HepG2 (cell line): ENCODE measurements at regions not wholly inside any gene's neighbourhood (a gene's known extent, or its start where the extent isn't known, plus 50 kb on each side); places are given as distances from the start of the nearest gene placed in this dataset.

ENCODE experiments used
- CBX5 ChIP-seq: sonication (generic); formaldehyde crosslinking; IDR thresholded peaks from 2 replicates; pipeline ENCODE4 v1.4.0; 2020; ENCODE audit warnings: missing genetic modification reagents, borderline replicate concordance
- ESRRA ChIP-seq: sonication (generic); formaldehyde crosslinking; IDR thresholded peaks from 2 replicates; pipeline ENCODE4 v1.5.1; 2020; ENCODE audit warnings: mild to moderate bottlenecking, low read depth, missing genetic modification reagents
- EZH2 ChIP-seq: conservative IDR thresholded peaks from 2 replicates; pipeline ENCODE4 v1.6.1; 2012; ENCODE audit warnings: mild to moderate bottlenecking, low read depth, low read length, moderate library complexity
- FOXA3 ChIP-seq: IDR thresholded peaks from 2 replicates; pipeline ENCODE4 v1.6.1; 2016; ENCODE audit warnings: missing genetic modification reagents, missing compliant biosample characterization
- FOXK1 ChIP-seq: sonication (generic); formaldehyde crosslinking; IDR thresholded peaks from 2 replicates; pipeline ENCODE4 v1.4.0; 2020; ENCODE audit warnings: low read depth, missing genetic modification reagents, borderline replicate concordance
- FOXP1 ChIP-seq, 2 experiments: fragments of 450-650 bp in 1 of 2; IDR thresholded peaks; 2 replicates each; pipeline ENCODE4 v1.6.1; 2017 to 2018; ENCODE audit warnings: antibody characterized with exemption in 1 of 2
- GATAD2A ChIP-seq: IDR thresholded peaks from 2 replicates; pipeline ENCODE4 v1.6.1; 2016
- HNF4A ChIP-seq: sonication (generic); formaldehyde crosslinking; IDR thresholded peaks from 2 replicates; pipeline ENCODE4 v1.4.0; 2020; ENCODE audit warnings: missing genetic modification reagents
- HOMEZ ChIP-seq: IDR thresholded peaks from 2 replicates; pipeline ENCODE4 v1.6.1; 2016; ENCODE audit warnings: low read depth
- IRF2 ChIP-seq: IDR thresholded peaks from 2 replicates; pipeline ENCODE4 v1.6.1; 2018; ENCODE audit warnings: missing genetic modification reagents, missing compliant biosample characterization
- NCOA1 ChIP-seq: sonication (generic); formaldehyde crosslinking; IDR thresholded peaks from 2 replicates; pipeline ENCODE4 v1.9.0; 2021; ENCODE audit warnings: missing genetic modification reagents
- RAD51 ChIP-seq: fragments of 450-650 bp; IDR thresholded peaks from 2 replicates; pipeline ENCODE4 v1.6.1; 2016; ENCODE audit warnings: borderline replicate concordance
- SNAI1 ChIP-seq: sonication (generic); formaldehyde crosslinking; IDR thresholded peaks from 2 replicates; pipeline ENCODE4 v1.5.0; 2020; ENCODE audit warnings: mild to moderate bottlenecking, missing genetic modification reagents, borderline replicate concordance
- SP1 ChIP-seq, 2 experiments: fragments of 450-650 bp in 1 of 2; sonication (generic) in 1 of 2; formaldehyde crosslinking in 1 of 2; IDR thresholded peaks; 2 replicates each; pipeline versions ENCODE4 v1.4.0 to v1.6.1; 2016 to 2020; ENCODE audit warnings: missing genetic modification reagents in 1 of 2
- SRSF9 ChIP-seq: fragments of 200-400 bp; formaldehyde crosslinking; IDR thresholded peaks from 2 replicates; pipeline ENCODE4 v1.6.1; 2018; ENCODE audit warnings: borderline replicate concordance, mild to moderate bottlenecking, low read depth, low read length; ENCODE audit not compliant: insufficient read depth, poor library complexity, severe bottlenecking
- U2AF2 ChIP-seq: fragments of 200-400 bp; formaldehyde crosslinking; IDR thresholded peaks from 2 replicates; pipeline ENCODE4 v1.6.1; 2017; ENCODE audit warnings: low read depth, mild to moderate bottlenecking, low read length
- YEATS4 ChIP-seq: sonication (generic); formaldehyde crosslinking; IDR thresholded peaks from 2 replicates; pipeline ENCODE4 v1.4.0; 2020; ENCODE audit warnings: missing genetic modification reagents, borderline replicate concordance
- ZFP82 ChIP-seq: sonication (generic); formaldehyde crosslinking; IDR thresholded peaks from 2 replicates; pipeline ENCODE4 v1.5.1; 2020; ENCODE audit warnings: mild to moderate bottlenecking, missing genetic modification reagents, borderline replicate concordance
- ZMAT3 ChIP-seq: sonication (generic); formaldehyde crosslinking; conservative IDR thresholded peaks from 2 replicates; pipeline ENCODE4 v1.7.0; 2021; ENCODE audit warnings: missing genetic modification reagents
- ZNF124 ChIP-seq: sonication (generic); formaldehyde crosslinking; IDR thresholded peaks from 2 replicates; pipeline ENCODE4 v1.4.0; 2020; ENCODE audit warnings: missing genetic modification reagents
- ZNF180 ChIP-seq: sonication (generic); formaldehyde crosslinking; IDR thresholded peaks from 2 replicates; pipeline ENCODE4 v1.4.0; 2020; ENCODE audit warnings: low read depth, missing genetic modification reagents, borderline replicate concordance
- ZNF263 ChIP-seq: sonication (generic); formaldehyde crosslinking; IDR thresholded peaks from 2 replicates; pipeline ENCODE4 v1.4.0; 2020; ENCODE audit warnings: missing genetic modification reagents
- ZNF354B ChIP-seq: sonication (generic); formaldehyde crosslinking; IDR thresholded peaks from 2 replicates; pipeline ENCODE4 v1.8.0; 2022; ENCODE audit warnings: mild to moderate bottlenecking, missing genetic modification reagents
- ZNF616 ChIP-seq: sonication (generic); formaldehyde crosslinking; IDR thresholded peaks from 2 replicates; pipeline ENCODE4 v1.5.0; 2020; ENCODE audit warnings: low read depth, mild to moderate bottlenecking, missing genetic modification reagents
- TF ChIP-seq, protein P1 (sequence below): fragments of 450-650 bp; IDR thresholded peaks from 2 replicates; pipeline ENCODE4 v1.6.1; 2017
- TF ChIP-seq, protein P2 (sequence below): sonication (generic); formaldehyde crosslinking; IDR thresholded peaks from 2 replicates; pipeline ENCODE4 v1.5.0; 2020; ENCODE audit warnings: missing genetic modification reagents, mild to moderate bottlenecking, borderline replicate concordance
- TF ChIP-seq, protein P3 (sequence below): IDR thresholded peaks from 2 replicates; pipeline ENCODE4 v1.6.1; 2016; ENCODE audit warnings: missing genetic modification reagents, missing compliant biosample characterization
- TF ChIP-seq, protein P4 (sequence below): sonication (generic); formaldehyde crosslinking; IDR thresholded peaks from 2 replicates; pipeline ENCODE4 v1.5.0; 2020; ENCODE audit warnings: missing genetic modification reagents

DNA sequence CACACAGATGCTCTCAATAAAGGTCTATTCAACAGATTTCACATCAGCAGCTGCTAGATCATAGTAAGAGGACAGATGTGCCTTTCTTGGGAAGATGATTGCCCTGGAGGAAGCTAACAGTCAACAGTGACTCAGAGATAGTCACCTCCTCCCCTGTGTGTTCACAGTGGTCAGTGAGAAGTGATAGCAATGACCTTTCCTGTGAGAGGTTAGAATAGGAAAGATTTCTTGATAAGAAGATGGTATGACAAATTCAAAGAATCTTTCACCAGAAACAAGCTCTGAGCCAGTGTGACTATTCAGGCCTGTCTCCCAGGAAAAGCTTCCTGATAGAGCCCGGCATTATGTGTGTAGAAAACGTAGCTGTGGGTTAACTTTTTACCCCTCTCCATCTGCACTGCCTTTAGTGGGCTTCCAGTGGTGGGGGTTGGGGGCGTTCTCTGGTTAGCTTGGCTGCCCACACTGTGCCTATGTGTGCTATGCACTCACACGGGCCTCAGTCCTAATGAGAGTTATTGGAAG lies 66.4 kb upstream of the ARHGAP5 start (continued):
- TF ChIP-seq FOXP1 (IDR thresholded peaks at IDR 0.05) (no peak), FOXP1 (CRISPR knock-in tag; IDR thresholded peaks at IDR 0.05) (peak; percentile 53), IRF2 (CRISPR knock-in tag) (peak; percentile 43; the same call in 1 of the 2 replicates), ZFP82 (CRISPR knock-in tag) (no peak), ZNF616 (CRISPR knock-in tag) (no peak), NCOA1 (no peak), SRSF9 (no peak), FOXK1 (no peak), GATAD2A (CRISPR knock-in tag) (peak; percentile 64), SP1 (IDR thresholded peaks at IDR 0.05) (no peak), SP1 (CRISPR knock-in tag; IDR thresholded peaks at IDR 0.05) (no peak), HNF4A (CRISPR knock-in tag) (no peak), ZMAT3 (no peak), ZNF180 (CRISPR knock-in tag) (no peak), HOMEZ (CRISPR knock-in tag) (peak; percentile 32; the same call in 1 of the 2 replicates), ZNF354B (no peak), SNAI1 (no peak), U2AF2 (no peak), ESRRA (CRISPR knock-in tag) (no peak), EZH2 (no peak), CBX5 (CRISPR knock-in tag) (no peak; the same call in none of the 2 replicates), ZNF124 (CRISPR knock-in tag) (no peak), FOXA3 (CRISPR knock-in tag) (peak; percentile 83), ZNF263 (CRISPR knock-in tag) (no peak), RAD51 (no peak), YEATS4 (CRISPR knock-in tag) (no peak)
- TF ChIP-seq, protein P1, sequence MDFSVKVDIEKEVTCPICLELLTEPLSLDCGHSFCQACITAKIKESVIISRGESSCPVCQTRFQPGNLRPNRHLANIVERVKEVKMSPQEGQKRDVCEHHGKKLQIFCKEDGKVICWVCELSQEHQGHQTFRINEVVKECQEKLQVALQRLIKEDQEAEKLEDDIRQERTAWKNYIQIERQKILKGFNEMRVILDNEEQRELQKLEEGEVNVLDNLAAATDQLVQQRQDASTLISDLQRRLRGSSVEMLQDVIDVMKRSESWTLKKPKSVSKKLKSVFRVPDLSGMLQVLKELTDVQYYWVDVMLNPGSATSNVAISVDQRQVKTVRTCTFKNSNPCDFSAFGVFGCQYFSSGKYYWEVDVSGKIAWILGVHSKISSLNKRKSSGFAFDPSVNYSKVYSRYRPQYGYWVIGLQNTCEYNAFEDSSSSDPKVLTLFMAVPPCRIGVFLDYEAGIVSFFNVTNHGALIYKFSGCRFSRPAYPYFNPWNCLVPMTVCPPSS, result no peak
- TF ChIP-seq, protein P2, sequence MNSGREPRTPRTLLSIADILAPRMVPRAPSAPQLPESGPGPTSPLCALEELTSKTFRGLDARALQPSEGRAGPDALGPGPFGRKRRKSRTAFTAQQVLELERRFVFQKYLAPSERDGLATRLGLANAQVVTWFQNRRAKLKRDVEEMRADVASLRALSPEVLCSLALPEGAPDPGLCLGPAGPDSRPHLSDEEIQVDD (CRISPR knock-in tag), result no peak
- TF ChIP-seq, protein P3, sequence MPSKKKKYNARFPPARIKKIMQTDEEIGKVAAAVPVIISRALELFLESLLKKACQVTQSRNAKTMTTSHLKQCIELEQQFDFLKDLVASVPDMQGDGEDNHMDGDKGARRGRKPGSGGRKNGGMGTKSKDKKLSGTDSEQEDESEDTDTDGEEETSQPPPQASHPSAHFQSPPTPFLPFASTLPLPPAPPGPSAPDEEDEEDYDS, result no peak
- TF ChIP-seq, protein P4, sequence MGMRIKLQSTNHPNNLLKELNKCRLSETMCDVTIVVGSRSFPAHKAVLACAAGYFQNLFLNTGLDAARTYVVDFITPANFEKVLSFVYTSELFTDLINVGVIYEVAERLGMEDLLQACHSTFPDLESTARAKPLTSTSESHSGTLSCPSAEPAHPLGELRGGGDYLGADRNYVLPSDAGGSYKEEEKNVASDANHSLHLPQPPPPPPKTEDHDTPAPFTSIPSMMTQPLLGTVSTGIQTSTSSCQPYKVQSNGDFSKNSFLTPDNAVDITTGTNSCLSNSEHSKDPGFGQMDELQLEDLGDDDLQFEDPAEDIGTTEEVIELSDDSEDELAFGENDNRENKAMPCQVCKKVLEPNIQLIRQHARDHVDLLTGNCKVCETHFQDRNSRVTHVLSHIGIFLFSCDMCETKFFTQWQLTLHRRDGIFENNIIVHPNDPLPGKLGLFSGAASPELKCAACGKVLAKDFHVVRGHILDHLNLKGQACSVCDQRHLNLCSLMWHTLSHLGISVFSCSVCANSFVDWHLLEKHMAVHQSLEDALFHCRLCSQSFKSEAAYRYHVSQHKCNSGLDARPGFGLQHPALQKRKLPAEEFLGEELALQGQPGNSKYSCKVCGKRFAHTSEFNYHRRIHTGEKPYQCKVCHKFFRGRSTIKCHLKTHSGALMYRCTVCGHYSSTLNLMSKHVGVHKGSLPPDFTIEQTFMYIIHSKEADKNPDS (CRISPR knock-in tag), result no peak
